ENCODE measurements at regions not wholly inside any gene's neighbourhood (a gene's known extent, or its start where the extent isn't known, plus 50 kb on each side); places are given as distances from the start of the nearest gene placed in this dataset.

DNA sequence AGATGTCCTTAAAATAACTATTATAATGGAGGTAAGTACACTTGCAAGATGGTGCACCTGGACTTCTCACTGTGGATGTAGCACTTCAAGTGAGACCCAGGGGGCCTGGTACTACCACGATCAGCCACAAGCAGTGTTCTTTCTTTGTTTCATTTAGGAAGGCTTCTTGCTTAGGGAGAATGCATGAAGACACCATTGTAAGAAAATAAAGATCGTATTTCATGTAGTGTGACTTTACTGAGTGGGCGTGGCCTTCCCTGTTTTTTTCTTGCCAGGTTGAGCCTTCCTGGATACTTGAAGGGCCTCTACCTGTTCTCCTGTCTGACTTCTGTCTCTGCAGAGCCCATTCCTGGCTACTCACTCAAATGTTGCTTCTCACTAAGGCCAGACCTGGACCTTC, 615.6 kb upstream of the SOX11 start:
- Histone ChIP-seq H3K4me1 (ENCODE audit: insufficient read depth, poor library complexity, severe bottlenecking) (peaks cover 4% of the 10 kb centered on the region), H3K36me3 (ENCODE audit: low read depth) (no peaks in the 10 kb centered on the region), H3K27ac (ENCODE audit: poor library complexity, severe bottlenecking) (no peak overlapping the region), H3K27me3 (ENCODE audit: insufficient read depth, poor library complexity, severe bottlenecking) (no peaks in the 10 kb centered on the region), H3K4me3 (ENCODE audit: severe bottlenecking) (no peak overlapping the region), H3K9me3 (ENCODE audit: severe bottlenecking) (no peaks in the 10 kb centered on the region)
- DNase-seq (ENCODE audit: low spot score): no peak
- ATAC-seq (ENCODE audit: low read depth): no peak
- no peak for TF ChIP-seq CTCF (IDR thresholded peaks at IDR 0.05; ENCODE audit: poor library complexity, severe bottlenecking)

DNA sequence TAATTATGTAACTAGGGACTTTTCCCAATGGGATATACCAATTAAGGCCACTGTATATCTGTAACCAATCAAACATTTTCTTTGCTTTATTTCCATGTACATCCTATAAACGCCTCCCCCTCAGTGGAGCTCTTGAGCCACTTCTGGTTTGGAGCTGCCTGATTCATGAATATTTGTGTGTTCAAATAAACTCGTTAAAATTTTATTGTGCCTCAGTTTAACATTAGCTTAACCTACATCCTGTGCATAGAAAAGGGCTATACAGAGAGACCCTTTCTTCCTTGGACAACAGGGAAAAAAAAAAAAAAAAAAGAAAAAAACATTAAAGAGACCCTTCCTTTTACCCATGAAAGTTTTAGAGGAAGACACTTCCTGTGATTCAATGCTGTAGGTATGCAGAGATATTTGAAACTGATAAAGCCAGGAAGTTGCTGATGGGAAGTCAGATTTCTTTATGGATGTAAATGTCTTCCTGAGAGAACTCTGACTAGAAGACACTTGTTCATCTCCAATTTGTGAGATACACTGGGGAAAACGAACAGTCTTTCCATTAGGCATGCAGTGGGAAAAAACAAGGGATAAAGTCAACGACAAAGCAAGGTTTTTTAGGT, 614.6 kb upstream of the SOX11 start:
- ATAC-seq (ENCODE audit: low read depth): 0 out of 3 replicates have a peak, but pooled peaks have one; percentile 42
- TF ChIP-seq CTCF (IDR thresholded peaks at IDR 0.05; ENCODE audit: poor library complexity, severe bottlenecking): peak; percentile 47
- Histone ChIP-seq H3K36me3 (ENCODE audit: low read depth) (no peaks in the 10 kb centered on the region), H3K27ac (ENCODE audit: poor library complexity, severe bottlenecking) (peak overlapping the region; percentile 37), H3K9me3 (ENCODE audit: severe bottlenecking) (no peaks in the 10 kb centered on the region), H3K4me3 (ENCODE audit: severe bottlenecking) (no peak overlapping the region), H3K4me1 (ENCODE audit: insufficient read depth, poor library complexity, severe bottlenecking) (peaks cover 4% of the 10 kb centered on the region), H3K27me3 (ENCODE audit: insufficient read depth, poor library complexity, severe bottlenecking) (no peaks in the 10 kb centered on the region)
- no peak for DNase-seq (ENCODE audit: low spot score)

GRCh38 chr2:5083402-5083801, 608.8 kb upstream of the SOX11 start:
- DNase-seq (ENCODE audit: low spot score): no peak
- no peak for ATAC-seq (ENCODE audit: low read depth)
- H3K27me3 ChIP-seq (ENCODE audit: insufficient read depth, poor library complexity, severe bottlenecking): no peaks in the 10 kb centered on the region
- H3K4me1 ChIP-seq (ENCODE audit: insufficient read depth, poor library complexity, severe bottlenecking): no peaks in the 10 kb centered on the region
- no peaks in the 10 kb centered on the region for H3K9me3 ChIP-seq (ENCODE audit: severe bottlenecking)
- no peak overlapping the region for H3K27ac ChIP-seq (ENCODE audit: poor library complexity, severe bottlenecking)
- H3K4me3 ChIP-seq (ENCODE audit: severe bottlenecking): no peak overlapping the region
- H3K36me3 ChIP-seq (ENCODE audit: low read depth): no peaks in the 10 kb centered on the region
- TF ChIP-seq CTCF (IDR thresholded peaks at IDR 0.05; ENCODE audit: poor library complexity, severe bottlenecking): no peak

GRCh38 chr2:5089409-5089808, 602.8 kb upstream of the SOX11 start:
- H3K27me3 ChIP-seq (ENCODE audit: insufficient read depth, poor library complexity, severe bottlenecking): no peaks in the 10 kb centered on the region
- TF ChIP-seq CTCF (IDR thresholded peaks at IDR 0.05; ENCODE audit: poor library complexity, severe bottlenecking): no peak
- DNase-seq (ENCODE audit: low spot score) (no peak), ATAC-seq (ENCODE audit: low read depth) (no peak)
- H3K27ac ChIP-seq (ENCODE audit: poor library complexity, severe bottlenecking): no peak overlapping the region
- H3K36me3 ChIP-seq (ENCODE audit: low read depth): no peaks in the 10 kb centered on the region
- no peaks in the 10 kb centered on the region for H3K4me1 ChIP-seq (ENCODE audit: insufficient read depth, poor library complexity, severe bottlenecking)
- H3K4me3 ChIP-seq (ENCODE audit: severe bottlenecking): no peak overlapping the region
- no peaks in the 10 kb centered on the region for H3K9me3 ChIP-seq (ENCODE audit: severe bottlenecking)

DNA sequence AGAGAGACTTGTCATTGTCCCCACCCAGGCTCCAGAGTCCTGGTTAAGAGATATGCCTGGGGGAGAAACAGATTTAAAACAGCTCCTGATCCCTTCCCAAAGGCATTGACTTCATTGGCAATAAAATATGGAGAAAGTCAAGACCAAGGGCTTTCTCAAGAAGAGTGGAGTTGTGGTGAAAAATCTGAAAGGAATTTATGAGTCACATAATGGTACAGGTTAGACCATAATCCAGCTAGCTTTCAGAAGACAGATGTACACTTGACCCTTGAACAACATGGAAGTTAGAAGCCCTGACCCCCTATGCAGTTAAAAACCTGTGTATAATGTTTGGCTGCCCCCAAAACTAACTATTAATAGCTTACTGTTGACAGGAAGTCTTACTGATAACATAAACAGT, 599.1 kb upstream of the SOX11 start:
- Histone ChIP-seq H3K4me3 (ENCODE audit: severe bottlenecking) (no peak overlapping the region), H3K27me3 (ENCODE audit: insufficient read depth, poor library complexity, severe bottlenecking) (no peaks in the 10 kb centered on the region), H3K27ac (ENCODE audit: poor library complexity, severe bottlenecking) (no peak overlapping the region), H3K36me3 (ENCODE audit: low read depth) (no peaks in the 10 kb centered on the region), H3K9me3 (ENCODE audit: severe bottlenecking) (no peaks in the 10 kb centered on the region), H3K4me1 (ENCODE audit: insufficient read depth, poor library complexity, severe bottlenecking) (no peaks in the 10 kb centered on the region)
- no peak for DNase-seq (ENCODE audit: low spot score)
- TF ChIP-seq CTCF (IDR thresholded peaks at IDR 0.05; ENCODE audit: poor library complexity, severe bottlenecking): no peak
- ATAC-seq (ENCODE audit: low read depth): peak; percentile 70; the same call in 2 of the 3 replicates
